ENCODE measurements at regions not wholly inside any gene's neighbourhood (a gene's known extent, or its start where the extent isn't known, plus 50 kb on each side); places are given as distances from the start of the nearest gene placed in this dataset.

DNA sequence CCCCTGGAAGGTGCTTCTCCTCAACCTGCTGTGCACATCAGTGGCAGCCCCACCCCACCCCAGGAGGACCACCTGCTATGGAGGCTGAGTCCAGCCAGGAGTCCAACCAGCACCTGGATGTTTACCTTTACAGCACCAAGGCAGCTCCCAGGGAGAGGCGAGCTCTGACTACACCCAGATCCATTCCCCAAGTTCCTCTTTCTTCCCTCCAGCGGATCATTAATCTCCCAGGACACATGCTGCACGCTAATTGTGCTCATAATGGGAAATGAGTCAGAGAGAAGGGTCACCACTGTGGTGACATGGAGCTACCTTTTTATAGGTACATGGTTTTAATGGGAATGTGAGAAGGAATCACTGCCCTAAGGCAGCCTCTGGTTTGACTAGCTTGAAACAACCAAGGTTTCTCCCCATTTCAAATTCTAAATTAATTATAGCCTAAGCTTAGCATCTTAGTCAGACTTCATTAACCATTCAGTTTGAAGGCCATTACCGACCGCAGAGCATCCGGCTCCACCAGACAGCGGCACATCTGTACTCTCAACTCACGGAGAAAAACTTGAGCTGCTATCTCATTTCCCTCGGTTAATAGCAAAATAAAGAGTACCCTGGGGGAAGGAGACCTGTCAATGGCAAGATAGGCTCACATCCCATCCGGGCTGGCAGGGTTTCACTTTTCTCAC lies 173.1 kb upstream of the GALNT2 start:
- no peak for DNase-seq
- H3K4me1 ChIP-seq, result peaks cover 0 to 10% (median 0%) of the 10 kb centered on the region in 4 donors
- H3K4me3 ChIP-seq, result no peak overlapping the region
- H3K27ac ChIP-seq, result no peak overlapping the region
- intact Hi-C loops (cut with DNase I; ENCODE audit: low total_unique reads), result no loop called here
- no peaks in the 10 kb centered on the region for H3K36me3 ChIP-seq
- 69 to 76% (median 70%) methylated on average over 10 of the region's 10 CpGs for WGBS, 5 donors
- no peaks in the 10 kb centered on the region for H3K9me3 ChIP-seq
- peaks cover 0 to 6% (median 0%) of the 10 kb centered on the region in 3 donors for H3K27me3 ChIP-seq
- TF ChIP-seq POLR2AphosphoS5 (IDR thresholded peaks at IDR 0.05), result no peak
- TF ChIP-seq POLR2A (IDR thresholded peaks at IDR 0.05), result no peak
- TF ChIP-seq, protein P1, sequence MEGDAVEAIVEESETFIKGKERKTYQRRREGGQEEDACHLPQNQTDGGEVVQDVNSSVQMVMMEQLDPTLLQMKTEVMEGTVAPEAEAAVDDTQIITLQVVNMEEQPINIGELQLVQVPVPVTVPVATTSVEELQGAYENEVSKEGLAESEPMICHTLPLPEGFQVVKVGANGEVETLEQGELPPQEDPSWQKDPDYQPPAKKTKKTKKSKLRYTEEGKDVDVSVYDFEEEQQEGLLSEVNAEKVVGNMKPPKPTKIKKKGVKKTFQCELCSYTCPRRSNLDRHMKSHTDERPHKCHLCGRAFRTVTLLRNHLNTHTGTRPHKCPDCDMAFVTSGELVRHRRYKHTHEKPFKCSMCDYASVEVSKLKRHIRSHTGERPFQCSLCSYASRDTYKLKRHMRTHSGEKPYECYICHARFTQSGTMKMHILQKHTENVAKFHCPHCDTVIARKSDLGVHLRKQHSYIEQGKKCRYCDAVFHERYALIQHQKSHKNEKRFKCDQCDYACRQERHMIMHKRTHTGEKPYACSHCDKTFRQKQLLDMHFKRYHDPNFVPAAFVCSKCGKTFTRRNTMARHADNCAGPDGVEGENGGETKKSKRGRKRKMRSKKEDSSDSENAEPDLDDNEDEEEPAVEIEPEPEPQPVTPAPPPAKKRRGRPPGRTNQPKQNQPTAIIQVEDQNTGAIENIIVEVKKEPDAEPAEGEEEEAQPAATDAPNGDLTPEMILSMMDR (IDR thresholded peaks at IDR 0.05), result no peak
- no peak for TF ChIP-seq EP300 (IDR thresholded peaks at IDR 0.05)

DNA sequence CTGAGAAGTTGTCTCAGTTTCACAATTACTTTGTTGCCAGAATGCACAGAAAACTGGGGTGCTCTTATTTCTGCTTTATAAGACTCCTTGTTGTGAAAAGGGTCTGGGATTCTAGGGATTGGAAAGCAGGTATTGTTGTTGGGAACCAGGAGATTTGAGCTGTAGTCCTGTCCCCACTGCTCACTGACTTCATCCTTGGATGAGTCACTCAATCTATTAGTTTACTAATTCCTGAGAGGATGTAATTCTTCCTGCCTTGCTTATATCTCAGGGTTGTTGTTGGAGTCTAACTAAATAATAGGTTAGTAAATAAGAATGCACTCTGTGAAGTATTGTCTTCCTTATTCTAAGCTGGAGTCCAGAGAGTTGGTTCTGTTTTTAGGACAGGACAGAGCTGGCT lies 172.5 kb upstream of the GALNT2 start:
- Histone ChIP-seq H3K27ac (no peak overlapping the region), H3K9me3 (no peaks in the 10 kb centered on the region), H3K27me3 (peaks cover 0 to 6% (median 0%) of the 10 kb centered on the region in 3 donors), H3K4me3 (no peak overlapping the region), H3K4me1 (peaks cover 0 to 5% (median 0%) of the 10 kb centered on the region in 4 donors), H3K36me3 (no peaks in the 10 kb centered on the region)
- intact Hi-C loops (cut with DNase I; ENCODE audit: low total_unique reads), result no loop called here
- TF ChIP-seq EP300 (IDR thresholded peaks at IDR 0.05) (no peak), POLR2A (IDR thresholded peaks at IDR 0.05) (no peak), POLR2AphosphoS5 (IDR thresholded peaks at IDR 0.05) (no peak)
- TF ChIP-seq, protein P1 (IDR thresholded peaks at IDR 0.05), result no peak
- no peak for DNase-seq

DNA sequence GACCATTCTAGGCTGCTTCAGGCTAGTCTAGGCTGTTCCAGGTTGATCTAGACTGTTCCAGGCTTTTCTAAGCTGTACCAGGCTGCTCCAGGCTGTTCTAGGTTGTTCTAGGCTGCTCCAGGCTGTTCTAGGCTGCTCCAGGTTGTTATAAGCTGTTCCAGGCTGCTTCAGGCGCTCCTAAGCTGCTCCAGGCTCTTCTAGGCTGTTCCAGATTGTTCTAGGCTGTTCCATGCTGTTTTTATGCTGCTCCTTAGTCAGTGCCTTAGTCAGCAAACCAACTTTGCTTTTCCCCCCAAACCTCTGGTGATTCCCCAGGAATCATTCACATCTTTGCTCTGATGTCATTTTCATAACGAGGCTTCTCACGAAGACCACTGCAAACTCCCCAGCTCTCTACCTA lies 171.4 kb upstream of the GALNT2 start:
- no peaks in the 10 kb centered on the region for H3K9me3 ChIP-seq
- no peak for DNase-seq
- 73 to 78% (median 77%) methylated on average over 3 of the region's 3 CpGs for WGBS, 5 donors
- H3K27me3 ChIP-seq, result peaks cover 0 to 6% (median 0%) of the 10 kb centered on the region in 3 donors
- no peak overlapping the region for H3K4me3 ChIP-seq
- no peaks in the 10 kb centered on the region for H3K4me1 ChIP-seq
- intact Hi-C loops (cut with DNase I; ENCODE audit: low total_unique reads), result no loop called here
- no peak overlapping the region for H3K27ac ChIP-seq
- TF ChIP-seq, protein P1 (IDR thresholded peaks at IDR 0.05), result no peak
- no peak for TF ChIP-seq POLR2A (IDR thresholded peaks at IDR 0.05)
- no peak for TF ChIP-seq POLR2AphosphoS5 (IDR thresholded peaks at IDR 0.05)
- no peak for TF ChIP-seq EP300 (IDR thresholded peaks at IDR 0.05)
- no peaks in the 10 kb centered on the region for H3K36me3 ChIP-seq

DNA sequence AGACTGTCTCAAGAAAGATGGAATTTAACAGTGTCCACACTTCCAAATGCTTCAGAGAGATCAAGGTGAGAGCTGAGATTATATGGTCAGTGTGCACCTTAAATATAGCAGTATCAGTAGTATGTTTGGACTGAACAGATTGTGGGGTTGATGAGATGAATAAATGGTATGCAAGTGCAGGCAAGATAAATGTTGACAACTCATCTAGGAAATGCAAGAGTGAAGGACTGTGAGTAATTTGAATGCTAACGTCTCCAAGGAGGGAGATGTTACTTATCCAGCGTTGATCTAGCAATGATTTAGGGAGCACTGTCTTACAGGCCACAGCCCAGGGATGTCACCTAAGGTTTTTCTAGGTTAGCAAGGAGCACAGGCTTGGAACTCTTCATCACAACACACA lies 170.7 kb upstream of the GALNT2 start:
- H3K27ac ChIP-seq, result no peak overlapping the region
- no peak overlapping the region for H3K4me3 ChIP-seq
- no peak for DNase-seq
- H3K4me1 ChIP-seq, result no peaks in the 10 kb centered on the region
- WGBS, 5 donors, result 66 to 88% (median 70%) methylated on average over 2 of the region's 2 CpGs
- intact Hi-C loops (cut with DNase I; ENCODE audit: low total_unique reads), result no loop called here
- H3K36me3 ChIP-seq, result no peaks in the 10 kb centered on the region
- TF ChIP-seq, protein P1 (IDR thresholded peaks at IDR 0.05), result no peak
- TF ChIP-seq POLR2A (IDR thresholded peaks at IDR 0.05) (no peak), EP300 (IDR thresholded peaks at IDR 0.05) (no peak), POLR2AphosphoS5 (IDR thresholded peaks at IDR 0.05) (no peak)
- H3K9me3 ChIP-seq, result no peaks in the 10 kb centered on the region
- peaks cover 0 to 6% (median 0%) of the 10 kb centered on the region in 3 donors for H3K27me3 ChIP-seq

All from stomach (tissue), 8 donors.